Stimulated activated CD4-positive, alpha-beta T cell treated with anti-CD3 and anti-CD28 coated beads, Interleukin-1b, Interleukin-23, amount 100 ng/mL, for 24 hours (primary cell): ENCODE measurements at regions not wholly inside any gene's neighbourhood (a gene's known extent, or its start where the extent isn't known, plus 50 kb on each side); places are given as distances from the start of the nearest gene placed in this dataset.

Experiments used
- DNase-seq, 4 experiments: peaks; one replicate each; pipeline ENCODE4 v3.0.0-alpha.2; 2020; ENCODE audit warnings: low read depth in 4 of 4, low spot score in 1 of 4

- DNase-seq, result no peak
Measured at GRCh38 chr10:44064987-44065787, 319.7 kb downstream of the CXCL12 start.

DNA sequence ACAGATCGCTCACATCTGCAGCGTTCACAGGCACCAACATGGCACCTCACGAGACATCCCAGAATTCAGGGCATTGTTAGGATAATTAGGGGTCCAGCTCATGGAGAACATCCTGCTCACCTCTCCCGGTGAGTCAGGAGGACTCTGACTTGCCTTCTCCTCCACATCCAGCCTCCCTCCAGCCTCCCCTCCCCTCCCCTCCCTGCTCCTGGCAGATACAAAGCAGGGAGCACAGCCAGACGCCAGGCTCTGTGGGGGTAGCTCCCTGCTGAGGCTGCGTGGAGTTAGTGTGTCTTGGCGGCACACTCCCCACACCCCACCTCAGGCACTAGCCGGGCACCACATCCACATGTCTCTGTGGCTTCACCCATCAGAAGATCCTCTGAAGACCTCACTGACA lies 320.6 kb downstream of the CXCL12 start:
- no peak for DNase-seq

DNA sequence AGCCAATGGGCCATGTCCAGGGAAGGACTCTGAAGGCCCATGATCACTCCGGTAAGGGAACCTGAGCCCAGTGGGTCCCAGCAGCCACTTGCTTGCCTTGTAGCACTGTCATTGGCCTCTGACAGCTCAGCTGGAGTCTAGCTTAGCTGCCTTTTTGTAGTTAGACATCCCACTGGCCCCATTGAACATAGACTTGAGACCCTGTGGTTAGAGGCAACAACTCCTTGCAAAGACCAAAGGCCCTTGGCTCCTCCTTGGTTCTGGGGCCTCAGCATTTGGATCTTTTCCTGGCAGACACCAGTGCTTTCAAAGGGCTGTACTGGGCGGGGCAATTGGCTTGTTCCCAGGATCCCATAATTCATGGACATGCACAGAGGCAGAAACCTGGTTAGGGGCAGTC lies 321.2 kb downstream of the CXCL12 start:
- DNase-seq, result no peak

DNA sequence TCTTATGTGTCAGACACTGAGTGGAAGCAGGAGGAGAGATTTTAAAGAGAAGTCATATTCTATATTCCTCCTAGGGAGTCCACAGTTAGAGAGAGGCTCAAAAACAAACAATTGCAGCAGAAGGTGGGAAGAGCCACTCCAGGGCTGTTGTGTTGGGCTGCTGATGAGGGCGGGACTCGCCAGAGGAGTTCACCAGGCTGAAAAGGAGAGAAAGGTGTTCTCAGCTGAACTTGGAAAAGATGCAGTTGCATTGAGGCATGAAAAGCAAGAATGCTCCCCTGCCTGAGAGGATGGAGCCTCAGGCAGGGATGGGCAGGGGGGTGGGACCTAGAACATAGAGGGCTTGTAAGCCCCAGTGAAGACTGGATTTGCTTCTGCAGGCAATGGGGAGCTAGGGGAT lies 324.2 kb downstream of the CXCL12 start:
- no peak for DNase-seq

DNA sequence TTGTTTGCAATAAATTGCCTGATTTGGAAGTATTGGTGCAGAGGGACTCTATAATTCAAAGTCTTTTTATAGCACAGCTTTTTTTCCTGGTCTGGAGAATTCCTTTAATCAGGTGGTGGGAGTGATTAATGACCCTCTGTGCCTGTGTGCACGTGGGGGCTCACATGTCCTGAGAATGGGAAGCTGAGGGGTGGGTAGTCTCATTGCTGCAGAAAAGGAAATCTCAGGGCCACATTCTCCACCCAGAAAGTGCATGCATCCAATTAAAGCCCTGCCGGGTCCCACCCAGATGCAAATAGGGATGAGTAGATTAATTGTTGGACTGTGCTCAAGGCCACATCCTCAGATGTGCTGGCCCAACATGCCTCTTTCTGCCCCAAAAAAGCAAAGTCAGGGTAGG lies 324.7 kb downstream of the CXCL12 start:
- DNase-seq, result no peak

GRCh38 chr10:44058259-44058658 lies 326.6 kb downstream of the CXCL12 start:
- no peak for DNase-seq

DNA sequence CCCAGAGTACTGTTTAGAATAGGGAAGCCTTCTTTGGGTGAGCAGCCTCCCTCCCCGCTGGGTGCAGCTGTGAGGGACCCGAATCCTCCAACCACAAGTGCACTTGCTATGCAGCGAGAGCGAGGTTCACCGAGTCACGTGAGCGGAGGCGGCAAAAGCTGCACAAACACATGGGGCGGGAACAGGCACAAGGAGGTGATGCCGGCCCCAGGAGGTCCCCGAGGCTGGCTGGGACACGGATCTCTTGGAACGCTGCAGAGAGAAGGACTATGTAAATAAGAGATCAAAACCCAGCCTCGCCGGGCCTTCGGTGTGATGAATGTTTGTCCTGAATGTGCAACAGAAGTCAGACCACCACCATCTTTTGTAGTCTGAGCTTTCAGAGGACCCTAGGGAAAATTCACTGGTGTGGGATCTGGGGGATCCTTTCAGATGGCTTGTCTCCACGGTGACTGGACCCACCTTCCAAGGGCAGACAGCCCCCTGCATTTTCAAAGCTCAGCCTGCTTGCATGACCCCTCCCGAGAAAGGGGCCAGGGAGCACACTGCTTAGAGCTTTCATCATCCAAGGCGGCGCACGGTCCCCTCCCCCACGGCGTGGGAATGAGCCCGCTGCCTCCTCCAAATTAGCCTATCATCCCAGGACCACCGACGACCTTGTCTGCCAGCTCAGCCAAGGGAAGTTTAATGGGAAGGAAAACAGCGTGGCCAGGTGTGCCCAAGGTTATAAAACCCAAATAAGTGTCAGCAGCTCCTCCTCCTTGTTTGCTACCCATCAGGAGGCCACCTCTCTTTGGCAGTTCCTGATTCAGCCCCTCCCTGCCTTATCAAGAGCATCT lies 327.7 kb downstream of the CXCL12 start:
- DNase-seq, result no peak

DNA sequence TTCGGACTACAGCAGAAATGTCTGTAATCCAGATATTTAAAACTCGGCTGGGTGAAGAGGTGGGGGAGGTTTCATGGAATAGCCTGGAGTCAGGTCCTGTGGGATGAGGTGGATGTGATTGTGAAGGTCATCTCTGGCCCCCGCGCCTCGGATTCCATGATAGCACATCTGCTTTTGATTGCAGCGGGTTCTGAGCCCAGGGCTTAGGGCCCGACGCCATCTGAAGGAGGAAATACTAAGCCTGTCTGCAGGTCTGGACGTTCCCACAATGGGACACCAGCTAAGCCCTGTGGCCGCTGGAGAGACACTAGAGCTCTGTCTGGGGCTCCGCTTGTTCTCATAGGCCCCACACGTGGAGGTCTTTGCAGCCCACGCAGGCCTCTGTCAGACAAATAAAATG lies 328.7 kb downstream of the CXCL12 start:
- DNase-seq, result no peak

DNA sequence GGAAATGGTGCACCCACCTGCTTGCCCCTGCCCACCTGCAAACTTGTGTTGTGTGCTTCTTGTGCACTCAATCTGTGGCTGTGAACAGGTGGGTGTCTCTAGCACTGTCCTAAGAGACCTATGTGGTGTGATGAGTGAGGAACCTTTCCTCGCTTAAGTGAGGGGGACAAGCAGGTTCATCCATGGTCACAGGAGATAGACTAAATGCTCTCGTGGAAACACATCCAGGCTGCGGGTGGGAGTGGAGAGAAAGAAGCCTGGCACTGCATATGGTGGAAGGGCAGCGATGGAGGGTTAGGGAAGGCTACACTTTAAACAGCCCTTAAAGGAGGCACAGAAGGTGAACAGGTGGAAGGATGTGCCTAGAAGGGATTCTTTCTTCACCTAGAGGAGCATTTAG lies 330.9 kb downstream of the CXCL12 start:
- DNase-seq, result no peak

GRCh38 chr10:44053391-44053790 lies 331.5 kb downstream of the CXCL12 start:
- no peak for DNase-seq

DNA sequence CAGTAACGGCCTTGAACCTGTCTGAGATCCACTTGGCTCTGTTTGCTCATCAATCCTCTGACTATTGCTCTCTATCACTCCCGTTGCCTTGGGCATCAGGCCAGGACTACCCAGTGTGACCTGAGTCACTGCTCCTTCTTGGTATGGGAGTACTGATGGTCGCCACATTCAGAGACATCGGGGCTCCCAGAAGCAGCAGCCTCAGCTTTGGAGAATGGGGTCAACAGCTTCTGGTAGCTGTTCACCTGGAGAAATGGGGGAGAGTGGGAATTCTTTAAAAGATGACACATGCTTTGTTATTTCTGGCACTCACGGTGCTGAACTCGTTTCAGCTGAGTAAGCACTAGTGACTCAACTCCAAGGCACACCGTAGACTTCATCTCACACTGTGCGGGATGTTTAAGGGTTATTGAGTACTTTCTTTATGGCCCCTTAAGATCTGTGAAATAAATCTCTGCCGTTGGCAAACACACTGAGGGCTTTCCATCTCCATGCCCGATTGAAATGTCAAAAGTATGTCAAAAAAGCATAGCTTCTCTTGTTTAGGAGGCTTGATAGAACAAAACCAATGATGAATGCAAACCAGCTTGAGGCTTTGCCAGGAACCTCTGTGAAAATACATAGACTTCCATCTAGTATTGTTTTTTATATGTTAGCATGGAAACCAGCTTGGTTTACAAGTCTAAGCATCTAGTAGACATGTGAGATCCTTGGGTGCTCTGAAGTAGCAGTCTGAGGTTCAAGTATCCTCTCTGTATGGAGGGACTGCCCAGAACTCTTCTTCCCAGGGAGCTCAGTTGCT lies 333.1 kb downstream of the CXCL12 start:
- DNase-seq, result no peak

DNA sequence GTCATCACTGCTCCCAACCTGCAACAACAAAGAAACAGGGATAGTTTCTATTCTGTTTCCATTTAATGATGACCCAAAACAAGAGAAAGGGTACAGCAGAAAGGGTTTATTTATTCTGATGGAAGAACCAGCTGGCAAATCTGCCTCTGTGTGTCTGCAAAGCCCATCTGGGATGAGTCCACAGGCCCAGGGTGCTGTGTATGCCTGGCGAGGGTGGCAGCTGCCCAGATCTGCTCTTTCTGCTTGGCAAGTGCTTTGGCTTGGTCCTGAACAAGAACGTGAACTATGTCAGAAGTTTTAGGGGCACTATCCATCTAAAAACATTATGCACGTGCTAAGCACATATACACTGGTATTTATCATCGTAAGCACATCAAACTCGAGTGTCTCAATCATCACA lies 333.8 kb downstream of the CXCL12 start:
- DNase-seq, result no peak

DNA sequence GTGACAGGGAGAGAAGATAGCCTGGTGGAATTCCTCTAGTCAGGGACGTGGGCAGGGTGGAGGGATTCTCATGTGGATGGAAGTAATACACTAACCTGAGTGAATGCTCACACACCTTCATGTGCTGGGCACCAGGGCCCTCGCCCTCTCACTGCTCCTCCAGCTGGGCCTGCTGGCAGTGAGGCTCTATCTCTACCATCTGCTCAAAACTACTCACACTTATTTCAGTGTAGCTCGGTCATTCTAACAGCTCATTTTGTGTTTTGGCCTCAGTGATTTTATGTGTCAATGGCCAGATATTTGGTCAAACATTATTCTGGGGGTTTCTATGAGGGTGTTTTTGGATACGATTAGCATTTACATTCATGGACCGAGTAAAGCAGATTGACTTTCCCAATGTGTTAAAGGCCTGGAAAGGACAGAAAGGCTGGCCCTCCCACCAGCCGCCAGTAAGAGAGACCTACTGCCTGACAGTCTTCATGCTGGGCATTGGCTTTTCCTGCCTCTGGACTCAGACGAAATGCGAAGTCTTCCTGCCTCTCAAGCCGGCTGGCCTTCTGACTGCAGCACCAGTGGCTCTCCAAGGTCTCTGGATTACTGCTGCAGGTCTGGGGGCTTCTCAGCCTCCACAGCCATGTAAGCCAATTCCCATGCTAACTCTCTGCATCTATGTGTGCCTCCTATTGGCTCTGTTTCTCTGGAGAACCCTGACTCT lies 335.4 kb downstream of the CXCL12 start:
- DNase-seq, result no peak

DNA sequence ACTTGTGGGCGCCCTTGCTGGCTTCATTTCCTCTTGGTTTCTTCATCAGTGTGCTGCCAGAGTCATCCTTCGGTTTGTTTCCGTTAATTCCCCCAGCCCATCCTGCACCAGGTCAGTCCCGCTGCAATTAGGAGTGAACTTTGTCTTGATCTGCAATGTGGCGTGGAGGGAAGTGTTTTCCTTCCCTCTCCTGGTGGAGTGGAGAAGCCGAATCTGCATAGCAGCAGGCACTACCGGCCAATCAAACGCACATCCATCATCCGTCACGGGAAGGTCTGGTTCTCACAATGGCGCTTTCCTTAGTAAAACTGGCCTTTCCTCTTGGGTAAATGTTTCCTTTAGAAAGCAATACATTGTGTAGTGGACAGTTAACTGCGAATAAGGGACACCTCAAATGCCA lies 337.5 kb downstream of the CXCL12 start:
- no peak for DNase-seq

DNA sequence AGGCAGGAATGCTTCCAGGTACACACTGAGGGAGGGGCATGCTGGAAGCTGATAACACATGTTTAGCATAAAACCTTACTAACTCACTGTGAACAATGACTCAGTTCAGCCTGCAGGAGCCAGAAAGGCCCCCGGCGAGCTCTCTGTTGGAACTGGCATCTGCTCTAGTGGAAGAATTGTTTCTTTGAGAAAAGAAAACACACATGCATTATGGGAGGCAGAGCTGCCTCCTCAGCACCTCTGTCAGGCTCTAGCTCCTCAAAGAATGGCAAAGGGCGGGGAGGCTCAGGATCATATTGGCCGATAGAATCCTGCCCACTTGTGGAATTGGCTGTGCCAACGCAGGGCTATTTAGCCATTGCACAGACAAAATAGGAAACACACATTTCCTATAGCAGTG lies 338.3 kb downstream of the CXCL12 start:
- no peak for DNase-seq

GRCh38 chr10:44045020-44045419 lies 339.9 kb downstream of the CXCL12 start:
- DNase-seq, result no peak

DNA sequence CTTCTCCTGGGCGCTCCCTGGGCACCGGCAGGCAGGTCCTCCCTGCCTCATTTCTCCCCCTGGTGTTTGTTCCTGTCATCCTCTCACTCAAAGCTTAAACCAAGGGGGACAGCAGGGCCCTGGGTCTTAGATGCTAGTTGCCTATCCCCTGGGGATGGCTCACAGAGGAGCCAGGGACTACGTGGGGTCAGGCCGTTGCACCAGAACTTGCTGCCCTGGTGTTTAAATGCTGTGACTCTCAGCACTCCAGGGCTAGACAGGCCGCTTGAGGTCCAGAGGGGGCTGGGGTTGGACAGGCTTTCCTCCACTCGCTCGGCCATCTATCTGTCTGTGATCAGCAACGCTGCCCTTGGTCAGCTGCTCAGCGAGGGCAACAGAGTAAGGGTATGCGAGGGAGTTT lies 340.3 kb downstream of the CXCL12 start:
- DNase-seq, result no peak

- DNase-seq, result no peak
Measured at GRCh38 chr10:44043646-44044375, 341.1 kb downstream of the CXCL12 start.

DNA sequence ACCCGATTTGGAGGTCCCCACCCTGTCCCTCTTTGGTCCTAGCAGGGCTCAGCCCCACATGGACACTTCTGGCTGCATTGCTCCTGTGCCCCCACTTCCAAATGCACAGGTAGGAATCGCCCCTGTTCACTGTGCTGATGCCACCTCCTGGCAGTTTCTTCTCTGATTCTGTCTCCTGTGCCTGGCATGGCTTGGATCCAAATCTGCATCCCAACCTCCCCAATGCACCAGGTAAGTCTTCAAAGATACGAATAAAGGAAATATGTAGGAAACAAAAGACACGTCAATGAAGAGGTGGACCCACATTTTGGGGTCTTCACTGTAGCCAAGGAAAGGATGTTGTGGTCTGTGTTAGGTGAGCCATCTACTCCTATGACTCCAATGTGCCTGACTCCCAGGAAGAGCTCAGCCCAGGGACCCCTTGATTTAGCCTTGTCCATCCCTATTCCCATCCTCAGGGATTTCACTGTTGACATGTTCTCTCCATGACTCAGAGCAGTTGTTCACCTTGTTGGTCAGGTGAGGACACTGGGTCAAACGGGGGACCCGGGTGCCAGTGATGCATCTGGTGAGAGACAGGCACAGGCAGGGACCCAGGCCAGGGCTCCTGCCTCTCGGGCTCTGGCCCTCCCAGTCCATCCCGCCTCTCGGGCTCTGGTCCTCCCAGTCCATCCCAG lies 341.8 kb downstream of the CXCL12 start:
- no peak for DNase-seq
